ENCODE measurements at regions not wholly inside any gene's neighbourhood (a gene's known extent, or its start where the extent isn't known, plus 50 kb on each side); places are given as distances from the start of the nearest gene placed in this dataset.

DNA sequence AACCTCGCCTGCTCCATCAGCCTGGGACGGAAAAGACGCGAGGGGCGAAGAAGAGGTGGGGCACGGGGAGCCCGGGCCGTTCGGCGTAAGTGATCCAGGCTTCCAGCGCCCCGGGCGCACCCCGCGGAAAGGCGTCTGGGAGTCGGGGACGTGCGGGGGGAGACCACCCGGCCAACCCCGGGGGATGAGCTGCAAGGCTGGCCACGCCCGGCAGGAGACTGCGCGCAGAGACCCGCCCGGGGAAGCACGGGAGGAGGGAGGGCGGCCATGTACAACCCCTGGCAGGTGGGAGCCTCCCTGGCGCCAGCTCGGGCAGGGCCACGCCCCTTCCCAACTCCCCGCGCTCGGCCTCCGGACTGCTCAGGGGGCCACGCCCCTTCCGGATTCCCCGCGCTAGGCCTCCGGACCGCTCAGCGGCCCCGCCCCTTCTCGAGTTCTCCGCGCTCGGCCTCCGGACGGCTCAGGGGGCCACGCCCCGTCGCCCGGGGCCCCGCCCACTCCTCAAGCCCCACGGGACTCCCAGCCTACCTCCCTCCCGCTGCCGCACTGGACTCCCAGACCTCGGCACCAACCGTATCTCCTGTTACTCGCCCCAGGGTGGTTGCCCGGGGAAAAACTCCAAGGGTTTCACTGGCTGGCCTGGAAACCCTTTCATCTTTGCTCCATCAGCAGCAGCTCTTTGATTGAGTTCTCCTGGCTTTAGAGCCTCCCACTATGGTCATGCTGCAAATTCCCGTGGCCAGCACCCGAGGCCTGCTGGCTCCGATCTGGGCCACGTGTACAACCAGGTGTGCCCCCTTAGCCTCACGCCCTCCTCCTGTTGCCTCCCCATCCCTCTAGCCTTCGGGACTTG lies 284.4 kb downstream of the ZEB1 start (continued):
- TF ChIP-seq RBM25 (IDR thresholded peaks at IDR 0.05; ENCODE audit: low read depth, low read length, severe bottlenecking) (peak; percentile 55), GTF2F1 (IDR thresholded peaks at IDR 0.05; ENCODE audit: low read depth, low read length) (no peak), FUS (optimal IDR thresholded peaks at IDR 0.05; ENCODE audit: low read depth, low read length) (peak; percentile 42), CREB5 (CRISPR knock-in tag; IDR thresholded peaks at IDR 0.05) (no peak), FOS (IDR thresholded peaks at IDR 0.05; ENCODE audit: extremely low read depth, insufficient read length) (no peak), SUPT5H (IDR thresholded peaks at IDR 0.05) (no peak), HNRNPK (IDR thresholded peaks at IDR 0.05; ENCODE audit: low read depth, low read length, poor library complexity, severe bottlenecking) (no peak), ERF (CRISPR knock-in tag; IDR thresholded peaks at IDR 0.05) (no peak), ZNF445 (CRISPR knock-in tag; IDR thresholded peaks at IDR 0.05; ENCODE audit: low read depth) (no peak), NRF1 (conservative IDR thresholded peaks at IDR 0.05 in 1 of 2, IDR thresholded peaks at IDR 0.05 in 1 of 2) (peak; percentile 75 to 78), BHLHE40 (IDR thresholded peaks at IDR 0.05; ENCODE audit: low read length) (0 out of 2 replicates have a peak, but pooled peaks have one; percentile 8), SRF (CRISPR knock-in tag; IDR thresholded peaks at IDR 0.05) (peak in 1 of 2 experiments; percentile 39; a peak in 1 of 4 replicates), ZNF174 (CRISPR knock-in tag; IDR thresholded peaks at IDR 0.05) (no peak), GABPB2 (CRISPR knock-in tag; conservative IDR thresholded peaks at IDR 0.05) (no peak), ASH1L (IDR thresholded peaks at IDR 0.05; ENCODE audit: borderline replicate concordance, low read depth, partially characterized antibody) (no peak), POLR2AphosphoS2 (IDR thresholded peaks at IDR 0.05; ENCODE audit: low read length) (no peak)
- TF ChIP-seq, protein P1, sequence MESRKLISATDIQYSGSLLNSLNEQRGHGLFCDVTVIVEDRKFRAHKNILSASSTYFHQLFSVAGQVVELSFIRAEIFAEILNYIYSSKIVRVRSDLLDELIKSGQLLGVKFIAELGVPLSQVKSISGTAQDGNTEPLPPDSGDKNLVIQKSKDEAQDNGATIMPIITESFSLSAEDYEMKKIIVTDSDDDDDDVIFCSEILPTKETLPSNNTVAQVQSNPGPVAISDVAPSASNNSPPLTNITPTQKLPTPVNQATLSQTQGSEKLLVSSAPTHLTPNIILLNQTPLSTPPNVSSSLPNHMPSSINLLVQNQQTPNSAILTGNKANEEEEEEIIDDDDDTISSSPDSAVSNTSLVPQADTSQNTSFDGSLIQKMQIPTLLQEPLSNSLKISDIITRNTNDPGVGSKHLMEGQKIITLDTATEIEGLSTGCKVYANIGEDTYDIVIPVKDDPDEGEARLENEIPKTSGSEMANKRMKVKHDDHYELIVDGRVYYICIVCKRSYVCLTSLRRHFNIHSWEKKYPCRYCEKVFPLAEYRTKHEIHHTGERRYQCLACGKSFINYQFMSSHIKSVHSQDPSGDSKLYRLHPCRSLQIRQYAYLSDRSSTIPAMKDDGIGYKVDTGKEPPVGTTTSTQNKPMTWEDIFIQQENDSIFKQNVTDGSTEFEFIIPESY (CRISPR knock-in tag; IDR thresholded peaks at IDR 0.05), result no peak
- TF ChIP-seq, protein P2, sequence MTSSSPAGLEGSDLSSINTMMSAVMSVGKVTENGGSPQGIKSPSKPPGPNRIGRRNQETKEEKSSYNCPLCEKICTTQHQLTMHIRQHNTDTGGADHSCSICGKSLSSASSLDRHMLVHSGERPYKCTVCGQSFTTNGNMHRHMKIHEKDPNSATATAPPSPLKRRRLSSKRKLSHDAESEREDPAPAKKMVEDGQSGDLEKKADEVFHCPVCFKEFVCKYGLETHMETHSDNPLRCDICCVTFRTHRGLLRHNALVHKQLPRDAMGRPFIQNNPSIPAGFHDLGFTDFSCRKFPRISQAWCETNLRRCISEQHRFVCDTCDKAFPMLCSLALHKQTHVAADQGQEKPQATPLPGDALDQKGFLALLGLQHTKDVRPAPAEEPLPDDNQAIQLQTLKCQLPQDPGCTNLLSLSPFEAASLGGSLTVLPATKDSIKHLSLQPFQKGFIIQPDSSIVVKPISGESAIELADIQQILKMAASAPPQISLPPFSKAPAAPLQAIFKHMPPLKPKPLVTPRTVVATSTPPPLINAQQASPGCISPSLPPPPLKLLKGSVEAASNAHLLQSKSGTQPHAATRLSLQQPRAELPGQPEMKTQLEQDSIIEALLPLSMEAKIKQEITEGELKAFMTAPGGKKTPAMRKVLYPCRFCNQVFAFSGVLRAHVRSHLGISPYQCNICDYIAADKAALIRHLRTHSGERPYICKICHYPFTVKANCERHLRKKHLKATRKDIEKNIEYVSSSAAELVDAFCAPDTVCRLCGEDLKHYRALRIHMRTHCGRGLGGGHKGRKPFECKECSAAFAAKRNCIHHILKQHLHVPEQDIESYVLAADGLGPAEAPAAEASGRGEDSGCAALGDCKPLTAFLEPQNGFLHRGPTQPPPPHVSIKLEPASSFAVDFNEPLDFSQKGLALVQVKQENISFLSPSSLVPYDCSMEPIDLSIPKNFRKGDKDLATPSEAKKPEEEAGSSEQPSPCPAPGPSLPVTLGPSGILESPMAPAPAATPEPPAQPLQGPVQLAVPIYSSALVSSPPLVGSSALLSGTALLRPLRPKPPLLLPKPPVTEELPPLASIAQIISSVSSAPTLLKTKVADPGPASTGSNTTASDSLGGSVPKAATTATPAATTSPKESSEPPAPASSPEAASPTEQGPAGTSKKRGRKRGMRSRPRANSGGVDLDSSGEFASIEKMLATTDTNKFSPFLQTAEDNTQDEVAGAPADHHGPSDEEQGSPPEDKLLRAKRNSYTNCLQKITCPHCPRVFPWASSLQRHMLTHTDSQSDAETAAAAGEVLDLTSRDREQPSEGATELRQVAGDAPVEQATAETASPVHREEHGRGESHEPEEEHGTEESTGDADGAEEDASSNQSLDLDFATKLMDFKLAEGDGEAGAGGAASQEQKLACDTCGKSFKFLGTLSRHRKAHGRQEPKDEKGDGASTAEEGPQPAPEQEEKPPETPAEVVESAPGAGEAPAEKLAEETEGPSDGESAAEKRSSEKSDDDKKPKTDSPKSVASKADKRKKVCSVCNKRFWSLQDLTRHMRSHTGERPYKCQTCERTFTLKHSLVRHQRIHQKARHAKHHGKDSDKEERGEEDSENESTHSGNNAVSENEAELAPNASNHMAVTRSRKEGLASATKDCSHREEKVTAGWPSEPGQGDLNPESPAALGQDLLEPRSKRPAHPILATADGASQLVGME (CRISPR knock-in tag; IDR thresholded peaks at IDR 0.05), result no peak
